HepG2 (cell line): ENCODE measurements at regions not wholly inside any gene's neighbourhood (a gene's known extent, or its start where the extent isn't known, plus 50 kb on each side); places are given as distances from the start of the nearest gene placed in this dataset.
A peak's percentile ranks its signal among the peaks of the same experiment; 100 is the strongest.

ENCODE experiments used
- ATAC-seq: fragments of 200-7000 bp; cut with Tn5 transposase; 3 replicates; pipeline ENCODE4 v1.9.1; 2020; ENCODE audit warnings: mild to moderate bottlenecking, moderate library complexity
- BruUV-seq: library from RNA; stranded (reverse); fragments of 400-500 nt; replicated peaks from 2 replicates; lab custom pipeline; 2021; lab: Mats Ljungman, UMichigan
- CTCF ChIA-PET: fragments of 300-600 bp; formaldehyde crosslinking; extraction: SDS; loops from one replicate; lab custom pipeline; 2021; ENCODE audit warnings: low total read pairs, inconsistent platforms, low intra/inter-chr PET ratio; lab: Yijun Ruan, JAX
- POLR2A ChIA-PET: fragments of 350-600 bp; sonication (Branson Sonifier 250); formaldehyde crosslinking; loops from one replicate; lab custom pipeline; 2020; ENCODE audit warnings: antibody characterized with exemption, inconsistent platforms; lab: Yijun Ruan, JAX
- DNase-seq: peaks from one replicate; pipeline ENCODE4 v3.0.0-alpha.2; 2015; ENCODE audit warnings: low spot score
- FAIRE-seq: peaks from 3 replicates; lab custom pipeline; 2011; peaks lifted over from hg19 to GRCh38; lab: Jason Lieb, UNC
- H2AFZ ChIP-seq: one replicate; pipeline ENCODE4 v1.6.1; 2011; ENCODE audit warnings: low read length, inconsistent platforms
- H3K27ac ChIP-seq: fragments of 300-600 bp; 3 replicates; pipeline ENCODE4 v1.8.0; 2011; ENCODE audit warnings: mixed run types, mild to moderate bottlenecking, mixed read lengths, low read length, inconsistent platforms; ENCODE audit not compliant: insufficient read depth; ENCODE audit errors: extremely low read length
- H3K27me3 ChIP-seq, 2 experiments: fragments of 200-600 bp in 1 of 2; 2 replicates in 1 of 2; 3 replicates in 1 of 2; pipeline versions ENCODE4 v1.6.0 to v1.8.0; 2011; ENCODE audit warnings: low read length in 2 of 2, mild to moderate bottlenecking in 2 of 2, moderate library complexity in 2 of 2, inconsistent platforms in 1 of 2; ENCODE audit not compliant: insufficient read depth in 2 of 2, control insufficient read depth in 1 of 2
- H3K36me3 ChIP-seq, 2 experiments: fragments of 200-600 bp in 1 of 2; replicated peaks in 1 of 2; 2 replicates in 1 of 2; 3 replicates in 1 of 2; pipeline versions ENCODE4 v1.5.1 to v1.8.0; 2011; ENCODE audit warnings: low read length in 2 of 2, inconsistent platforms in 1 of 2; ENCODE audit not compliant: insufficient read depth in 2 of 2, control insufficient read depth in 1 of 2
- H3K4me1 ChIP-seq: 2 replicates; pipeline ENCODE4 v1.5.1; 2012; ENCODE audit warnings: low read length, inconsistent platforms; ENCODE audit not compliant: insufficient read depth
- H3K4me2 ChIP-seq: 2 replicates; pipeline ENCODE4 v1.6.0; 2011; ENCODE audit warnings: low read depth, low read length, inconsistent platforms
- H3K4me3 ChIP-seq, 3 experiments: fragments of 200-600 bp in 1 of 3; sonication (generic), shearing (Covaris generic) in 1 of 3; replicated peaks in 1 of 3; 2 replicates each; pipeline ENCODE4 v1.5.1; 2011 to 2016; ENCODE audit warnings: low read length in 3 of 3, inconsistent platforms in 2 of 3, low read depth in 2 of 3, mild to moderate bottlenecking in 2 of 3, control low read depth in 1 of 3, mixed read lengths in 1 of 3; ENCODE audit not compliant: insufficient read depth in 1 of 3
- H3K79me2 ChIP-seq: one replicate; pipeline ENCODE4 v1.6.1; 2011; ENCODE audit warnings: low read length, inconsistent platforms; ENCODE audit not compliant: insufficient read depth
- H3K9ac ChIP-seq: 2 replicates; pipeline ENCODE4 v1.6.0; 2011; ENCODE audit warnings: mild to moderate bottlenecking, low read depth, low read length, inconsistent platforms; ENCODE audit not compliant: insufficient read depth
- H3K9me3 ChIP-seq: 2 replicates; pipeline ENCODE4 v1.5.1; 2012; ENCODE audit warnings: mild to moderate bottlenecking, low read length
- H4K20me1 ChIP-seq: 2 replicates; pipeline ENCODE4 v1.6.0; 2011; ENCODE audit warnings: inconsistent platforms, mild to moderate bottlenecking, low read length, moderate library complexity; ENCODE audit not compliant: insufficient read depth
- FOXC1 ChIP-seq: sonication (generic); formaldehyde crosslinking; IDR thresholded peaks from 2 replicates; pipeline ENCODE4 v1.8.0; 2022; ENCODE audit warnings: mild to moderate bottlenecking, missing genetic modification reagents, borderline replicate concordance
- KAT8 ChIP-seq: IDR thresholded peaks from 2 replicates; pipeline ENCODE4 v1.6.1; 2016; ENCODE audit warnings: missing genetic modification reagents, missing compliant biosample characterization
- PHF21A ChIP-seq: sonication (generic); formaldehyde crosslinking; IDR thresholded peaks from 2 replicates; pipeline ENCODE4 v1.5.0; 2020; ENCODE audit warnings: mild to moderate bottlenecking, missing genetic modification reagents
- SALL1 ChIP-seq: sonication (generic); formaldehyde crosslinking; IDR thresholded peaks from 2 replicates; pipeline ENCODE4 v1.8.0; 2022; ENCODE audit warnings: mild to moderate bottlenecking, missing genetic modification reagents
- ZNF354B ChIP-seq: sonication (generic); formaldehyde crosslinking; IDR thresholded peaks from 2 replicates; pipeline ENCODE4 v1.8.0; 2022; ENCODE audit warnings: mild to moderate bottlenecking, missing genetic modification reagents
- ZNF605 ChIP-seq: sonication (generic); formaldehyde crosslinking; IDR thresholded peaks from 2 replicates; pipeline ENCODE4 v1.8.0; 2022; ENCODE audit warnings: mild to moderate bottlenecking, missing genetic modification reagents
- ZNF687 ChIP-seq: sonication (generic); formaldehyde crosslinking; IDR thresholded peaks from 2 replicates; pipeline ENCODE4 v1.5.1; 2020; ENCODE audit warnings: mild to moderate bottlenecking, missing genetic modification reagents, moderate library complexity
- WGBS: methylation state at CpG from one replicate; pipeline ENCODE4 v1.1.6; 2017; ENCODE audit warnings: low lambda C conversion rate; 5-methylcytosine and 5-hydroxymethylcytosine counted together
- in situ Hi-C: cut with HindIII; loops from 2 replicates; pipeline ENCODE4 v1.10.0; 2017; ENCODE audit warnings: low pct_unique_long_range_greater_than_20kb; ENCODE audit not compliant: extremely low pct_ligation_motif_present
- intact Hi-C: fragments of 100-400 bp; cut with micrococcal nuclease; formaldehyde crosslinking; loops from one replicate; pipeline ENCODE4 v1.10.0; 2022; ENCODE audit not compliant: unreplicated experiment
- TF ChIP-seq, protein P1 (sequence below): sonication (generic); formaldehyde crosslinking; IDR thresholded peaks from 2 replicates; pipeline ENCODE4 v1.5.0; 2020; ENCODE audit warnings: missing genetic modification reagents, mild to moderate bottlenecking, borderline replicate concordance
- TF ChIP-seq, protein P2 (sequence below): IDR thresholded peaks from 2 replicates; pipeline ENCODE4 v1.6.1; 2012; ENCODE audit warnings: inconsistent platforms

GRCh38 chr2:242004223-242004901 is 134.8 kb downstream of the RTP5 start:
- H3K9me3 ChIP-seq: no peaks in the 10 kb centered on the region
- no peaks in the 10 kb centered on the region for H4K20me1 ChIP-seq
- WGBS: 24% methylated on average over 19 of the region's 30 CpGs
- in situ Hi-C loops: no loop called here
- no peak overlapping the region for H3K4me3 ChIP-seq
- TF ChIP-seq ZNF605 (CRISPR knock-in tag) (0 out of 2 replicates have a peak, but pooled peaks have one; percentile 41), SALL1 (CRISPR knock-in tag) (peak; percentile 64; the same call in 1 of the 2 replicates), ZNF687 (peak; percentile 43; the same call in 1 of the 2 replicates), FOXC1 (no peak), PHF21A (CRISPR knock-in tag) (0 out of 2 replicates have a peak, but pooled peaks have one; percentile 33), ZNF354B (CRISPR knock-in tag) (no peak), KAT8 (no peak)
- TF ChIP-seq, protein P1, sequence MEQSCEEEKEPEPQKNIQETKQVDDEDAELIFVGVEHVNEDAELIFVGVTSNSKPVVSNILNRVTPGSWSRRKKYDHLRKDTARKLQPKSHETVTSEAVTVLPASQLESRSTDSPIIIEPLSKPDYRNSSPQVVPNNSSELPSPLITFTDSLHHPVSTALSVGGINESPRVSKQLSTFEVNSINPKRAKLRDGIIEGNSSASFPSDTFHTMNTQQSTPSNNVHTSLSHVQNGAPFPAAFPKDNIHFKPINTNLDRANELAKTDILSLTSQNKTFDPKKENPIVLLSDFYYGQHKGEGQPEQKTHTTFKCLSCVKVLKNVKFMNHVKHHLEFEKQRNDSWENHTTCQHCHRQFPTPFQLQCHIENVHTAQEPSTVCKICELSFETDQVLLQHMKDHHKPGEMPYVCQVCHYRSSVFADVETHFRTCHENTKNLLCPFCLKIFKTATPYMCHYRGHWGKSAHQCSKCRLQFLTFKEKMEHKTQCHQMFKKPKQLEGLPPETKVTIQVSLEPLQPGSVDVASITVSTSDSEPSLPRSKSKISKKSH (CRISPR knock-in tag): no peak
- TF ChIP-seq, protein P2, sequence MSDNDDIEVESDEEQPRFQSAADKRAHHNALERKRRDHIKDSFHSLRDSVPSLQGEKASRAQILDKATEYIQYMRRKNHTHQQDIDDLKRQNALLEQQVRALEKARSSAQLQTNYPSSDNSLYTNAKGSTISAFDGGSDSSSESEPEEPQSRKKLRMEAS: peak; percentile 18; the same call in 1 of the 2 replicates
- peaks cover 27% of the 10 kb centered on the region for H3K4me1 ChIP-seq
- ChIA-PET CTCF (no interaction called here), POLR2A (no interaction called here)
- no peaks in the 10 kb centered on the region for H3K36me3 ChIP-seq
- peak overlapping the region; percentile 60 for H3K4me2 ChIP-seq
- no peaks in the 10 kb centered on the region for H3K79me2 ChIP-seq
- no peak overlapping the region for H3K9ac ChIP-seq
- BruUV-seq: no TSS peak
- no peak overlapping the region for H3K27ac ChIP-seq
- H2AFZ ChIP-seq: no peak overlapping the region
- peaks cover 0 to 26% of the 10 kb centered on the region in 2 experiments; a peak in 2 of 5 replicates for H3K27me3 ChIP-seq
- intact Hi-C loops: no loop called here
- no peak for DNase-seq
- peak; percentile 79 for ATAC-seq
- FAIRE-seq: no peak
